Left lung (tissue), 4 donors: ENCODE measurements at regions not wholly inside any gene's neighbourhood (a gene's known extent, or its start where the extent isn't known, plus 50 kb on each side); places are given as distances from the start of the nearest gene placed in this dataset.

Experiments used
- ATAC-seq: fragments of 200-7000 bp; cut with Tn5 transposase; one replicate; pipeline ENCODE4 v1.9.1; 2020; ENCODE audit warnings: moderate library complexity
- DNase-seq, 4 donors: peaks; one replicate each; pipeline ENCODE4 v3.0.0-alpha.2; 2013 to 2020
- H3K27ac ChIP-seq, 2 donors: fragments of 200-600 bp; sonication (generic) in 1 of 2; one replicate each; pipeline versions ENCODE4 v1.5.0 to v1.8.0; 2020 to 2021
- H3K27me3 ChIP-seq, 2 donors: fragments of 200-600 bp; sonication (generic) in 1 of 2; one replicate each; pipeline versions ENCODE4 v1.5.0 to v1.8.0; 2020 to 2021
- H3K36me3 ChIP-seq, 2 donors: fragments of 200-600 bp; sonication (generic) in 1 of 2; one replicate each; pipeline versions ENCODE4 v1.5.0 to v1.8.0; 2020 to 2021
- H3K4me1 ChIP-seq, 2 donors: fragments of 200-600 bp; one replicate each; pipeline ENCODE4 v1.8.0; 2021
- H3K4me3 ChIP-seq, 2 donors: fragments of 200-600 bp; sonication (generic) in 1 of 2; one replicate each; pipeline versions ENCODE4 v1.5.0 to v1.8.0; 2020 to 2021; ENCODE audit warnings: mild to moderate bottlenecking in 1 of 2
- H3K9me3 ChIP-seq, 2 donors: fragments of 200-600 bp; sonication (generic) in 1 of 2; one replicate each; pipeline versions ENCODE4 v1.5.0 to v1.8.0; 2020 to 2021
- CTCF ChIP-seq, 2 donors: fragments of 200-600 bp; sonication (generic) in 1 of 2; IDR thresholded peaks; one replicate each; pipeline versions ENCODE4 v1.5.0 to v1.8.0; 2021; ENCODE audit warnings: antibody characterized with exemption in 2 of 2
- intact Hi-C, 2 donors: fragments of 100-400 bp; cut with DNase I; formaldehyde crosslinking; loops; one replicate each; pipeline versions ENCODE4 v1.11.2 to v1.14.2; 2022
- donor health status: DM: no; HTN: yes; CAD: no.
- donor health status: DM: no; HTN: no; CAD: no.

GRCh38 chr1:233453433-233454200 is 126.1 kb downstream of the MAP3K21 start:
- no peak for TF ChIP-seq CTCF (IDR thresholded peaks at IDR 0.05)
- intact Hi-C loops, result no loop called here
- ATAC-seq (no peak), DNase-seq (no peak)
- Histone ChIP-seq H3K36me3 (no peaks in the 10 kb centered on the region), H3K4me1 (no peaks in the 10 kb centered on the region), H3K27me3 (no peaks in the 10 kb centered on the region), H3K27ac (no peak overlapping the region), H3K9me3 (no peaks in the 10 kb centered on the region), H3K4me3 (no peak overlapping the region)

GRCh38 chr1:233459470-233459945 is 132.0 kb downstream of the MAP3K21 start:
- Histone ChIP-seq H3K9me3 (no peaks in the 10 kb centered on the region), H3K4me1 (no peaks in the 10 kb centered on the region), H3K4me3 (no peak overlapping the region), H3K27ac (no peak overlapping the region), H3K27me3 (no peaks in the 10 kb centered on the region), H3K36me3 (no peaks in the 10 kb centered on the region)
- ATAC-seq (no peak), DNase-seq (no peak)
- intact Hi-C loops, result no loop called here
- TF ChIP-seq CTCF (IDR thresholded peaks at IDR 0.05), result no peak

- DNase-seq (peak in 1 of 4 donors; percentile 3), ATAC-seq (no peak)
- no peaks in the 10 kb centered on the region for H3K4me1 ChIP-seq
- H3K9me3 ChIP-seq, result peaks cover 0 to under 1% of the 10 kb centered on the region in 2 donors
- H3K36me3 ChIP-seq, result no peaks in the 10 kb centered on the region
- TF ChIP-seq CTCF (IDR thresholded peaks at IDR 0.05), result no peak
- intact Hi-C loops, result no loop called here
- H3K27ac ChIP-seq, result no peak overlapping the region
- no peak overlapping the region for H3K4me3 ChIP-seq
- H3K27me3 ChIP-seq, result no peaks in the 10 kb centered on the region
These were observed 132.4 kb downstream of the MAP3K21 start for GRCh38 chr1:233459968-233460367.

GRCh38 chr1:233460692-233461091 is 133.2 kb downstream of the MAP3K21 start:
- no peaks in the 10 kb centered on the region for H3K36me3 ChIP-seq
- no peak for TF ChIP-seq CTCF (IDR thresholded peaks at IDR 0.05)
- intact Hi-C loops, result no loop called here

GRCh38 chr1:233461847-233462246 is 134.3 kb downstream of the MAP3K21 start:
- intact Hi-C loops, result no loop called here
- no peaks in the 10 kb centered on the region for H3K36me3 ChIP-seq
- H3K4me1 ChIP-seq, result no peaks in the 10 kb centered on the region
- no peak overlapping the region for H3K4me3 ChIP-seq
- H3K27ac ChIP-seq, result no peak overlapping the region
- TF ChIP-seq CTCF (IDR thresholded peaks at IDR 0.05), result no peak
- DNase-seq (no peak), ATAC-seq (no peak)
- H3K9me3 ChIP-seq, result peaks cover 0 to 10% of the 10 kb centered on the region in 2 donors
- H3K27me3 ChIP-seq, result no peaks in the 10 kb centered on the region

More at GRCh38 chr1:233460692-233461091, 133.2 kb downstream of the MAP3K21 start:
- Histone ChIP-seq H3K4me1 (no peaks in the 10 kb centered on the region), H3K27me3 (no peaks in the 10 kb centered on the region), H3K27ac (no peak overlapping the region), H3K9me3 (peaks cover 0 to 6% of the 10 kb centered on the region in 2 donors), H3K4me3 (no peak overlapping the region)
- ATAC-seq (no peak), DNase-seq (no peak)
